ENCODE measurements at regions not wholly inside any gene's neighbourhood (a gene's known extent, or its start where the extent isn't known, plus 50 kb on each side); places are given as distances from the start of the nearest gene placed in this dataset.

DNA sequence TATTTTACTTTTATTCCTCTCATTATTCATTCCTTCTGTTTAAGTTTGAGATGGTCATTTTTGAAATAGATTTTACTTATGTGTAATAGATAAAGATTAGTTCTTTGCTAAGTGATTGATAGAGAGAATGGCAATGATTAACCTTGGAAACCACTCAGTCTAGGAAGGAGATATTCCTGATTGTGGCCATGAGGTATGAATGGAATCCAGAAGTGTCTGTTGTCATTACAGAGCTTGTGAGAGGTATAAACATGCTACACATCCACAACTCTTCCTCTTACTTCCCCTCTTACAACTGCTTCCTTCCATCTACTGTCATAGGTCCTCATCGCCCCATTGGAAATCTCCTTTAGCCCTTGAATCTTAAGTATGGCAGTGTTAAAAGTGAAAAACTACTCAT is 988.8 kb upstream of the B3GALT2 start:
- TF ChIP-seq, protein P1, sequence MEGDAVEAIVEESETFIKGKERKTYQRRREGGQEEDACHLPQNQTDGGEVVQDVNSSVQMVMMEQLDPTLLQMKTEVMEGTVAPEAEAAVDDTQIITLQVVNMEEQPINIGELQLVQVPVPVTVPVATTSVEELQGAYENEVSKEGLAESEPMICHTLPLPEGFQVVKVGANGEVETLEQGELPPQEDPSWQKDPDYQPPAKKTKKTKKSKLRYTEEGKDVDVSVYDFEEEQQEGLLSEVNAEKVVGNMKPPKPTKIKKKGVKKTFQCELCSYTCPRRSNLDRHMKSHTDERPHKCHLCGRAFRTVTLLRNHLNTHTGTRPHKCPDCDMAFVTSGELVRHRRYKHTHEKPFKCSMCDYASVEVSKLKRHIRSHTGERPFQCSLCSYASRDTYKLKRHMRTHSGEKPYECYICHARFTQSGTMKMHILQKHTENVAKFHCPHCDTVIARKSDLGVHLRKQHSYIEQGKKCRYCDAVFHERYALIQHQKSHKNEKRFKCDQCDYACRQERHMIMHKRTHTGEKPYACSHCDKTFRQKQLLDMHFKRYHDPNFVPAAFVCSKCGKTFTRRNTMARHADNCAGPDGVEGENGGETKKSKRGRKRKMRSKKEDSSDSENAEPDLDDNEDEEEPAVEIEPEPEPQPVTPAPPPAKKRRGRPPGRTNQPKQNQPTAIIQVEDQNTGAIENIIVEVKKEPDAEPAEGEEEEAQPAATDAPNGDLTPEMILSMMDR (IDR thresholded peaks at IDR 0.05; ENCODE audit: low read depth, low read length): no peak
- DNase-seq (ENCODE audit: extremely low read depth, low read depth): no peak

GRCh38 chr1:194174528-194174927 is 988.1 kb upstream of the B3GALT2 start:
- no peak for DNase-seq (ENCODE audit: extremely low read depth, low read depth)
- TF ChIP-seq, protein P1 (IDR thresholded peaks at IDR 0.05; ENCODE audit: low read depth, low read length): no peak

- TF ChIP-seq, protein P1 (IDR thresholded peaks at IDR 0.05; ENCODE audit: low read depth, low read length): no peak
- no peak for DNase-seq (ENCODE audit: extremely low read depth, low read depth)
These were observed 985.2 kb upstream of the B3GALT2 start for GRCh38 chr1:194171596-194171995.

- TF ChIP-seq, protein P1 (IDR thresholded peaks at IDR 0.05; ENCODE audit: low read depth, low read length): no peak
- DNase-seq (ENCODE audit: extremely low read depth, low read depth): no peak
These were observed 981.7 kb upstream of the B3GALT2 start for GRCh38 chr1:194167956-194168640.

GRCh38 chr1:194164755-194165154 is 978.3 kb upstream of the B3GALT2 start:
- DNase-seq (ENCODE audit: extremely low read depth, low read depth): no peak
- TF ChIP-seq, protein P1 (IDR thresholded peaks at IDR 0.05; ENCODE audit: low read depth, low read length): no peak

DNA sequence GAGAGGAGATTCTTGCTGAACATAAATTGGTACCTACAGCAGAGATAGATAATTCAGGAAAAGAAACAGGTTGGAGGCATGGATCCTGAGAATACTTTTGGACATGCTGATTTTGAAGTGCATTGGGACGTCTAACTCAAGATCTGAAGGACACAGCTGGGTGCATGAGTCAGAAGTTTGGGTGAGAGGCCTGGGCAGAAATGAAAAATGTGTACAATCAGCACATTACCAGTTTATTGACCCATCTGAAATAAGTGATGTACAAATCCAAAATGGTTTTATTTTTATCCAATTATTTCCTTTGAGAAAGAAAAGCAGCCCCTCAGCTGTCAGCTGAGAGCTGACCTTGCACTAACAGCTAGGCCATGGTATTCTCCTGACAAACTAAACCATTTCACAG is 975.2 kb upstream of the B3GALT2 start:
- no peak for DNase-seq (ENCODE audit: extremely low read depth, low read depth)
- TF ChIP-seq, protein P1 (IDR thresholded peaks at IDR 0.05; ENCODE audit: low read depth, low read length): no peak

DNA sequence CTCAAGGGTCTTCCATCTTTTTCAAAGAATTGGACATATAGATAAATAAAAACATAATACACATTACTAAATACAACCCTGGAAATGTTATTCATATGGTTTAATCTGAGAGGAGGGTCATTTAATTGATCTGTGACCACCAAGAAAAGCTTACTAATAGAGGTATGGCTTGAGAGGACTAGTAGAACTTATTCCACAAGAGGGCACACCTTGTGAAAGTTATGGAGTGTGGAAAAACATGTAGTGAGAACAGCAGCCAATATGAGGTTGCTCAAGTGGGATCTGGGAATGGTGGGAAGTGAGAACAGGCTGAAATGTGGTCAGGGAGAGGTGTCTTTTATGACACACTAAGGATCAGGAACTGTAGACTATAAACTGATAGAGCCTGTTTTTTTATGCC is 973.5 kb upstream of the B3GALT2 start:
- no peak for DNase-seq (ENCODE audit: extremely low read depth, low read depth)

More for the DNA sequence above, 973.5 kb upstream of the B3GALT2 start:
- TF ChIP-seq, protein P1 (IDR thresholded peaks at IDR 0.05; ENCODE audit: low read depth, low read length): no peak
